NOMO-1 treated with DMSO at 0.1 percent for 48 hours (cell line): ENCODE measurements at regions not wholly inside any gene's neighbourhood (a gene's known extent, or its start where the extent isn't known, plus 50 kb on each side); places are given as distances from the start of the nearest gene placed in this dataset.

Experiments used
- DNase-seq: peaks from one replicate; lab custom pipeline; 2025; ENCODE audit not compliant: unreplicated experiment; lab: John Stamatoyannopoulos, UW

- no peak for DNase-seq
Observed at GRCh38 chr17:53191878-53192277, 630.8 kb upstream of the KIF2B start.

GRCh38 chr17:53186001-53186400 lies 636.7 kb upstream of the KIF2B start:
- no peak for DNase-seq

- DNase-seq: no peak
Observed at GRCh38 chr17:53176629-53177028, 646.1 kb upstream of the KIF2B start.

- no peak for DNase-seq
Observed at GRCh38 chr17:53168413-53168812, 654.3 kb upstream of the KIF2B start.

GRCh38 chr17:53166731-53167130 lies 656.0 kb upstream of the KIF2B start:
- DNase-seq: no peak

- DNase-seq: no peak
Observed at GRCh38 chr17:53150101-53150698, 672.5 kb upstream of the KIF2B start.

- DNase-seq: no peak
Observed at GRCh38 chr17:53149316-53149715, 673.4 kb upstream of the KIF2B start.

GRCh38 chr17:53148058-53148457 lies 674.7 kb upstream of the KIF2B start:
- DNase-seq: no peak

GRCh38 chr17:53142890-53143289 lies 679.8 kb upstream of the KIF2B start:
- DNase-seq: no peak

GRCh38 chr17:53141731-53142130 lies 681.0 kb upstream of the KIF2B start:
- DNase-seq: no peak

GRCh38 chr17:53141280-53141679 lies 681.4 kb upstream of the KIF2B start:
- DNase-seq: no peak

- no peak for DNase-seq
Observed at GRCh38 chr17:53137869-53138268, 684.9 kb upstream of the KIF2B start.

- DNase-seq: no peak
Observed at GRCh38 chr17:53135969-53136368, 686.8 kb upstream of the KIF2B start.

GRCh38 chr17:53134548-53134947 lies 688.2 kb upstream of the KIF2B start:
- no peak for DNase-seq

GRCh38 chr17:53133876-53134275 lies 688.9 kb upstream of the KIF2B start:
- DNase-seq: no peak

GRCh38 chr17:53129863-53130262 lies 692.9 kb upstream of the KIF2B start:
- no peak for DNase-seq

GRCh38 chr17:53127331-53127730 lies 695.4 kb upstream of the KIF2B start:
- no peak for DNase-seq

- DNase-seq: no peak
Observed at GRCh38 chr17:53122966-53123365, 699.8 kb upstream of the KIF2B start.

GRCh38 chr17:53119773-53120172 lies 703.0 kb upstream of the KIF2B start:
- DNase-seq: no peak

- no peak for DNase-seq
Observed at GRCh38 chr17:53118948-53119347, 703.8 kb upstream of the KIF2B start.

- DNase-seq: no peak
Observed at GRCh38 chr17:53106886-53107285, 715.8 kb upstream of the KIF2B start.

- no peak for DNase-seq
Observed at GRCh38 chr17:53101706-53102105, 721.0 kb upstream of the KIF2B start.

- no peak for DNase-seq
Observed at GRCh38 chr17:53100126-53100525, 722.6 kb upstream of the KIF2B start.

- no peak for DNase-seq
Observed at GRCh38 chr17:53093391-53093790, 729.3 kb upstream of the KIF2B start.
